Stimulated activated CD4-positive, alpha-beta T cell treated with anti-CD3 and anti-CD28 coated beads, Interleukin-1b, Interleukin-23, amount 100 ng/mL, for 24 hours (primary cell): ENCODE measurements at regions not wholly inside any gene's neighbourhood (a gene's known extent, or its start where the extent isn't known, plus 50 kb on each side); places are given as distances from the start of the nearest gene placed in this dataset.

Experiments
- DNase-seq, 4 experiments: peaks; one replicate each; pipeline ENCODE4 v3.0.0-alpha.2; 2020; ENCODE audit warnings: low read depth in 4 of 4, low spot score in 1 of 4

- no peak for DNase-seq
Observed at GRCh38 chr11:119476666-119477331, 53.8 kb upstream of the THY1 start.

- DNase-seq, result no peak
Observed at GRCh38 chr11:119476038-119476437, 53.1 kb upstream of the THY1 start.

GRCh38 chr11:119474682-119475596, 52.0 kb upstream of the THY1 start:
- peak in 3 of 4 experiments; percentile 22 to 34 (median 23) for DNase-seq

DNA sequence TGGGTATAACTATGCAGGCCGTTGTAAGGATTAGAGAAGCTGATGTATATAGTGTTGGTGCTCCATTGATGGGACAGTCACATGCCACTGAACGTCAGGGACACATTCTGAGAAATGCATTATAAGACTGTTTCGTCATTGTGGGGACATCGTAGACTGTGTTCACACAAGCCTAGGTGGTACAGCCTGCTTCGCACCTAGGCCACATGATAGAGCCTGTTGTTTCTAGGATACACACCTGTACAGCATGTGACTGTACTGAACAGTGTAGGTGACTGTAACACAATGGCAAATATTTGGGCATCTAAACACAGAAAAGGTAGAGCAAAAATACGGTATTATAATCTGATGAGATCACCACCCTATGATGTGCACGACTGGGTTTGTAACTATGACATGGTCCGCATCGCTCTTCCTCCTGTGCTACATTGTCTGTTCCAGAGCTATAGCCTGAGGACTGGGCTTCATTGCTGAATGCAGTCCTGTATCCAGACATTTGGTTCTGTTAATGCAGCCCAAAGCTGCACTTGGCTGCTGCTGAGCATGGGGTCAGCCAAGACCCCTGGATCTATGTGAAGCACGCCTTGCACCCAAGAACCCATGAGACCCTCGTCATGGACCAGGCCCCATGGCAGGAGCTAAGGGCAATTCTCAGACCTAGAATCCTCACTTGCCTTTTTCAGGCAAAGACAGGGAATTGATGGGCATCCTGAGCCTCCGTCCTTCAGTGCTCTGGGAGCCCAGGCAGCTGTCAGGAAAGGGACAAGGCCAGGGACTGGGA, 51.1 kb upstream of the THY1 start:
- DNase-seq, result no peak

GRCh38 chr11:119473226-119473625, 50.3 kb upstream of the THY1 start:
- DNase-seq, result no peak

DNA sequence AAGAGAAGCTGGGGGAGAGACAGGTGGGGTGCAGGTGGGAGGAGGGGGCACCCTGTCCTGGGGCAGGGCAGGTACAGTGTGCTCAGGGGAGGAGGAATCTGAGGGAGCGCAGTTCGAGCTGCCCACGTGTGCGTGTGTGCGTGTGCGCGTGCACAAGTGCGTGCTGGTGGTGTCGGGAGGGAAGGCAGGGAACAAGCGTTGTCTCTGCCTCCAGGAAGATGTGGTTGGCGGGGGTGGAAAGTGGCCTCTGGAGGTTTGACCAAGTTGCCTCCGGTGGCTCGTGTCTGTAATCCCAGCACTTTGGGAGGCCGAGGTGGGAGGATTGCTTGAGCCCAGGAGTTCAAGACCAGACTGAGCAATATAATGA, 49.9 kb upstream of the THY1 start:
- no peak for DNase-seq
